H1 (cell line): ENCODE measurements at regions not wholly inside any gene's neighbourhood (a gene's known extent, or its start where the extent isn't known, plus 50 kb on each side); places are given as distances from the start of the nearest gene placed in this dataset.

Experiments
- CTCF ChIA-PET: fragments of 300-600 bp; sonication (Branson Sonifier 250); formaldehyde crosslinking; loops from one replicate; lab custom pipeline; 2021; ENCODE audit not compliant: partially characterized antibody; lab: Charles Lee
- POLR2A ChIA-PET: fragments of 300-600 bp; sonication (Branson Sonifier 250); formaldehyde crosslinking; loops from one replicate; lab custom pipeline; 2021; ENCODE audit warnings: inconsistent platforms; ENCODE audit not compliant: partially characterized antibody; lab: Charles Lee
- DNase-seq, 2 experiments: peaks; one replicate each; pipeline versions ENCODE4 v3.0.0 to v3.0.0-alpha.2; 2010 to 2022; ENCODE audit warnings: low spot score in 2 of 2, low read depth in 1 of 2, mixed read lengths in 1 of 2
- FAIRE-seq: peaks from 2 replicates; lab custom pipeline; 2011; peaks lifted over from hg19 to GRCh38; lab: Jason Lieb, UNC
- H2AFZ ChIP-seq: 2 replicates; pipeline ENCODE4 v1.8.1; 2012; ENCODE audit warnings: low read length, inconsistent platforms
- H2AK5ac ChIP-seq: 2 replicates; pipeline ENCODE4 v1.6.1; 2013; ENCODE audit warnings: low read depth, low read length
- H2BK120ac ChIP-seq: replicated peaks from 2 replicates; pipeline ENCODE3; 2013; ENCODE audit warnings: low read depth, low read length, inconsistent platforms
- H2BK12ac ChIP-seq: 2 replicates; pipeline ENCODE4 v1.6.1; 2013; ENCODE audit warnings: low read depth, low read length
- H2BK15ac ChIP-seq: 2 replicates; pipeline ENCODE4 v1.6.1; 2013; ENCODE audit warnings: low read length
- H2BK20ac ChIP-seq: 2 replicates; pipeline ENCODE4 v1.6.1; 2013; ENCODE audit warnings: low read length
- H2BK5ac ChIP-seq: 2 replicates; pipeline ENCODE4 v1.6.1; 2013; ENCODE audit warnings: low read depth, low read length
- H3K14ac ChIP-seq: 2 replicates; pipeline ENCODE4 v1.6.1; 2013; ENCODE audit warnings: inconsistent platforms; ENCODE audit not compliant: insufficient read length
- H3K18ac ChIP-seq: 2 replicates; pipeline ENCODE4 v1.6.1; 2013; ENCODE audit warnings: low read length; ENCODE audit errors: extremely low read depth
- H3K23ac ChIP-seq: 2 replicates; pipeline ENCODE4 v1.6.1; 2013; ENCODE audit warnings: inconsistent platforms; ENCODE audit not compliant: insufficient read length
- H3K23me2 ChIP-seq: 2 replicates; pipeline ENCODE4 v1.6.1; 2013; ENCODE audit warnings: low read depth, low read length
- H3K27ac ChIP-seq: 2 replicates; pipeline ENCODE4 v1.6.1; 2011; ENCODE audit warnings: low read depth, low read length, inconsistent platforms
- H3K27me3 ChIP-seq, 4 experiments: replicated peaks in 1 of 4; 1 replicate in 1 of 4; 2 replicates in 3 of 4; pipeline versions ENCODE4 v1.6.1 to v1.8.1; 2011 to 2013; ENCODE audit warnings: low read length in 3 of 4, mild to moderate bottlenecking in 3 of 4, inconsistent platforms in 2 of 4, mixed read lengths in 2 of 4, moderate library complexity in 1 of 4; ENCODE audit not compliant: control insufficient read depth in 3 of 4, insufficient read depth in 3 of 4; ENCODE audit errors: extremely low read depth in 1 of 4
- H3K36me3 ChIP-seq, 4 experiments: 2 replicates each; pipeline versions ENCODE4 v1.6.1 to v1.8.1; 2011 to 2013; ENCODE audit warnings: mild to moderate bottlenecking in 4 of 4, low read length in 3 of 4, moderate library complexity in 2 of 4, control low read depth in 1 of 4, inconsistent platforms in 1 of 4; ENCODE audit not compliant: insufficient read depth in 4 of 4, control insufficient read depth in 2 of 4
- H3K4ac ChIP-seq: replicated peaks from 2 replicates; pipeline ENCODE3; 2013; ENCODE audit warnings: low read length, low read depth, mixed read lengths, inconsistent platforms; ENCODE audit not compliant: insufficient read length
- H3K4me1 ChIP-seq, 4 experiments: replicated peaks in 1 of 4; 1 replicate in 1 of 4; 2 replicates in 3 of 4; pipeline versions ENCODE4 v1.6.1 to v1.8.1; 2011 to 2013; ENCODE audit warnings: low read length in 3 of 4, inconsistent platforms in 2 of 4, mixed read lengths in 1 of 4; ENCODE audit not compliant: insufficient read depth in 4 of 4, control insufficient read depth in 3 of 4
- H3K4me2 ChIP-seq, 2 experiments: 2 replicates each; pipeline versions ENCODE4 v1.6.1 to v1.8.1; 2011 to 2013; ENCODE audit warnings: low read depth in 2 of 2, low read length in 2 of 2, control low read depth in 1 of 2, inconsistent platforms in 1 of 2, mild to moderate bottlenecking in 1 of 2; ENCODE audit not compliant: insufficient read depth in 1 of 2
- H3K4me3 ChIP-seq, 4 experiments: fragments of 200-600, 300-600 bp in 1 of 4; sonication (generic), shearing (Covaris generic), sonication (Bioruptor Twin) in 1 of 4; 2 replicates each; pipeline versions ENCODE4 v1.5.1 to v1.8.1; 2011 to 2016; ENCODE audit warnings: low read length in 4 of 4, low read depth in 3 of 4, control low read depth in 2 of 4, inconsistent platforms in 2 of 4, mild to moderate bottlenecking in 2 of 4, mixed read lengths in 1 of 4, moderate library complexity in 1 of 4; ENCODE audit not compliant: insufficient read depth in 2 of 4; ENCODE audit errors: extremely low read depth in 1 of 4
- H3K56ac ChIP-seq: replicated peaks from 2 replicates; pipeline ENCODE3; 2013; ENCODE audit warnings: low read depth, mild to moderate bottlenecking, mixed read lengths, low read length, inconsistent platforms; ENCODE audit not compliant: insufficient read length
- H3K79me1 ChIP-seq: 2 replicates; pipeline ENCODE4 v1.6.1; 2013; ENCODE audit warnings: low read depth, low read length, control low read depth
- H3K79me2 ChIP-seq, 2 experiments: 2 replicates each; pipeline versions ENCODE4 v1.6.1 to v1.8.1; 2012 to 2013; ENCODE audit warnings: low read length in 2 of 2, mild to moderate bottlenecking in 2 of 2, inconsistent platforms in 1 of 2; ENCODE audit not compliant: insufficient read depth in 2 of 2, control insufficient read depth in 1 of 2
- H3K9ac ChIP-seq, 4 experiments: replicated peaks in 1 of 4; 1 replicate in 1 of 4; 2 replicates in 3 of 4; pipeline versions ENCODE4 v1.6.1 to v1.8.1; 2011 to 2013; ENCODE audit warnings: low read depth in 3 of 4, low read length in 3 of 4, control low read depth in 2 of 4, mild to moderate bottlenecking in 2 of 4, moderate library complexity in 2 of 4, inconsistent platforms in 1 of 4; ENCODE audit errors: extremely low read depth in 1 of 4
- H3K9me3 ChIP-seq, 2 experiments: 2 replicates each; pipeline versions ENCODE4 v1.6.1 to v1.8.1; 2012 to 2013; ENCODE audit warnings: mild to moderate bottlenecking in 2 of 2, moderate library complexity in 2 of 2, control low read depth in 1 of 2, inconsistent platforms in 1 of 2, low read depth in 1 of 2, low read length in 1 of 2, mixed read lengths in 1 of 2; ENCODE audit not compliant: insufficient read depth in 2 of 2
- H4K20me1 ChIP-seq, 2 experiments: replicated peaks in 1 of 2; 2 replicates each; pipeline versions ENCODE3 to v1.8.1; 2011 to 2013; ENCODE audit warnings: inconsistent platforms in 2 of 2, low read length in 2 of 2, mild to moderate bottlenecking in 1 of 2; ENCODE audit not compliant: insufficient read depth in 2 of 2, control insufficient read depth in 1 of 2
- H4K5ac ChIP-seq: 2 replicates; pipeline ENCODE4 v1.6.1; 2013; ENCODE audit warnings: low read length, low read depth, mixed read lengths, inconsistent platforms; ENCODE audit not compliant: insufficient read length
- H4K8ac ChIP-seq: 2 replicates; pipeline ENCODE4 v1.8.0; 2013; ENCODE audit warnings: mild to moderate bottlenecking, moderate library complexity, low read length, inconsistent platforms; ENCODE audit not compliant: insufficient read depth; ENCODE audit errors: extremely low read depth
- H4K91ac ChIP-seq: replicated peaks from 2 replicates; pipeline ENCODE3; 2013; ENCODE audit warnings: low read length, mixed read lengths, inconsistent platforms; ENCODE audit not compliant: insufficient read length
- CEBPB ChIP-seq: IDR thresholded peaks from 2 replicates; pipeline ENCODE4 v1.6.1; 2012; ENCODE audit warnings: low read depth, low read length
- EP300 ChIP-seq, 2 experiments: IDR thresholded peaks; 1 replicate in 1 of 2; 2 replicates in 1 of 2; pipeline ENCODE4 v1.6.1; 2011 to 2012; ENCODE audit warnings: low read depth in 2 of 2, low read length in 2 of 2, mild to moderate bottlenecking in 2 of 2, borderline replicate concordance in 1 of 2, inconsistent platforms in 1 of 2, moderate library complexity in 1 of 2
- WGBS, 2 experiments: shearing (Covaris generic) in 1 of 2; methylation state at CpG; one replicate each; pipeline versions ENCODE4 v1.1.6 to v1.1.7; 2013 to 2015; ENCODE audit warnings: low lambda C conversion rate in 2 of 2, mixed read lengths in 2 of 2, inconsistent platforms in 1 of 2, low coverage in 1 of 2, missing lambda C conversion rate in 1 of 2; ENCODE audit not compliant: insufficient replicate concordance in 2 of 2, insufficient coverage in 1 of 2, insufficient read length in 1 of 2; ENCODE audit errors: extremely low coverage in 1 of 2, missing lambda C conversion rate in 1 of 2; 5-methylcytosine and 5-hydroxymethylcytosine counted together

- CTCF ChIA-PET = no interaction called here
- 71% methylated on average over 3 of the region's 3 CpGs; no CpG with 5 or more reads in 1 of the 2 experiments for WGBS, 2 experiments
- H2BK5ac ChIP-seq = no peak overlapping the region
These were observed 225.6 kb downstream of the MAP2K6 start for GRCh38 chr17:69640073-69640472.

More at GRCh38 chr17:69640073-69640472, 225.6 kb downstream of the MAP2K6 start:
- Histone ChIP-seq H2BK120ac (no peak overlapping the region), H3K79me2 (no peaks in the 10 kb centered on the region), H3K9ac (no peak overlapping the region), H3K27me3 (no peaks in the 10 kb centered on the region), H3K79me1 (no peaks in the 10 kb centered on the region), H4K91ac (no peak overlapping the region), H2AK5ac (no peak overlapping the region), H3K27ac (no peak overlapping the region), H3K18ac (no peak overlapping the region), H4K5ac (no peak overlapping the region), H3K4ac (no peak overlapping the region), H2AFZ (no peak overlapping the region), H3K23ac (no peak overlapping the region), H4K8ac (no peak overlapping the region), H3K4me1 (no peaks in the 10 kb centered on the region), H3K9me3 (no peaks in the 10 kb centered on the region), H3K36me3 (no peaks in the 10 kb centered on the region), H2BK20ac (no peak overlapping the region), H3K4me2 (no peak overlapping the region), H2BK12ac (no peak overlapping the region), H3K4me3 (no peak overlapping the region), H2BK15ac (no peak overlapping the region), H3K56ac (no peak overlapping the region), H4K20me1 (no peaks in the 10 kb centered on the region), H3K14ac (no peak overlapping the region), H3K23me2 (no peaks in the 10 kb centered on the region)
- FAIRE-seq (no peak), DNase-seq (no peak)
- TF ChIP-seq CEBPB (peak; percentile 17; the same call in 1 of the 2 replicates), EP300 (IDR thresholded peaks at IDR 0.05; ENCODE audit: borderline replicate concordance in 1 of 2, low read depth in 2 of 2, low read length in 2 of 2) (no peak)
- POLR2A ChIA-PET = no interaction called here
